Mammary epithelial cell (primary cell): ENCODE measurements at regions not wholly inside any gene's neighbourhood (a gene's known extent, or its start where the extent isn't known, plus 50 kb on each side); places are given as distances from the start of the nearest gene placed in this dataset.

Experiments
- CTCF ChIP-seq, 2 donors: IDR thresholded peaks in 1 of 2; conservative IDR thresholded peaks in 1 of 2; 2 replicates each; pipeline ENCODE4 v1.5.1; 2011 to 2012; ENCODE audit warnings: inconsistent platforms in 2 of 2, low read length in 2 of 2, mild to moderate bottlenecking in 2 of 2, control low read depth in 1 of 2, low read depth in 1 of 2; ENCODE audit not compliant: insufficient read depth in 1 of 2; ENCODE audit errors: extremely low read depth in 1 of 2
- EZH2 ChIP-seq: IDR thresholded peaks from 2 replicates; pipeline ENCODE4 v1.6.1; 2012; ENCODE audit warnings: low read length, inconsistent platforms, borderline replicate concordance

GRCh38 chr10:33483816-33484190 lies 149.3 kb upstream of the NRP1 start:
- TF ChIP-seq CTCF (conservative IDR thresholded peaks at IDR 0.05 in 1 of 2, IDR thresholded peaks at IDR 0.05 in 1 of 2; ENCODE audit: extremely low read depth in 1 of 2, insufficient read depth in 1 of 2, low read depth in 1 of 2, low read length in 2 of 2) (no peak), EZH2 (no peak)
